ENCODE measurements at regions not wholly inside any gene's neighbourhood (a gene's known extent, or its start where the extent isn't known, plus 50 kb on each side); places are given as distances from the start of the nearest gene placed in this dataset.

- Histone ChIP-seq H3K9ac (ENCODE audit: low read length) (no peak overlapping the region), H4K20me1 (ENCODE audit: insufficient read depth) (no peaks in the 10 kb centered on the region), H3K9me3 (ENCODE audit: control insufficient read depth in 1 of 2, insufficient read depth in 1 of 2, low read depth in 1 of 2, low read length in 2 of 2) (no peaks in the 10 kb centered on the region), H3K9me2 (ENCODE audit: insufficient read depth) (no peaks in the 10 kb centered on the region), H3K79me2 (ENCODE audit: insufficient read depth, low read length) (no peaks in the 10 kb centered on the region), H2AFZ (ENCODE audit: low read depth, low read length, poor library complexity, severe bottlenecking) (no peak overlapping the region), H3K4me1 (ENCODE audit: control insufficient read depth in 1 of 2, insufficient read depth in 2 of 2, low read length in 2 of 2) (peaks cover 0 to 8% of the 10 kb centered on the region in 2 experiments; a peak in 2 of 4 replicates), H3K36me3 (ENCODE audit: control insufficient read depth in 1 of 2, insufficient read depth in 2 of 2, low read length in 2 of 2) (no peaks in the 10 kb centered on the region), H3K27ac (ENCODE audit: low read depth, low read length) (no peak overlapping the region), H3K27me3 (ENCODE audit: insufficient read depth, low read length) (no peaks in the 10 kb centered on the region), H3K4me3 (replicated peaks in 1 of 2; ENCODE audit: low read depth in 1 of 2, low read length in 2 of 2) (no peak overlapping the region), H3K4me2 (ENCODE audit: low read length) (no peak overlapping the region)
- POLR2A ChIA-PET = no interaction called here
- ATAC-seq (no peak), DNase-seq (ENCODE audit: low read depth, low spot score) (no peak)
- TF ChIP-seq, protein P1, sequence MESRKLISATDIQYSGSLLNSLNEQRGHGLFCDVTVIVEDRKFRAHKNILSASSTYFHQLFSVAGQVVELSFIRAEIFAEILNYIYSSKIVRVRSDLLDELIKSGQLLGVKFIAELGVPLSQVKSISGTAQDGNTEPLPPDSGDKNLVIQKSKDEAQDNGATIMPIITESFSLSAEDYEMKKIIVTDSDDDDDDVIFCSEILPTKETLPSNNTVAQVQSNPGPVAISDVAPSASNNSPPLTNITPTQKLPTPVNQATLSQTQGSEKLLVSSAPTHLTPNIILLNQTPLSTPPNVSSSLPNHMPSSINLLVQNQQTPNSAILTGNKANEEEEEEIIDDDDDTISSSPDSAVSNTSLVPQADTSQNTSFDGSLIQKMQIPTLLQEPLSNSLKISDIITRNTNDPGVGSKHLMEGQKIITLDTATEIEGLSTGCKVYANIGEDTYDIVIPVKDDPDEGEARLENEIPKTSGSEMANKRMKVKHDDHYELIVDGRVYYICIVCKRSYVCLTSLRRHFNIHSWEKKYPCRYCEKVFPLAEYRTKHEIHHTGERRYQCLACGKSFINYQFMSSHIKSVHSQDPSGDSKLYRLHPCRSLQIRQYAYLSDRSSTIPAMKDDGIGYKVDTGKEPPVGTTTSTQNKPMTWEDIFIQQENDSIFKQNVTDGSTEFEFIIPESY (IDR thresholded peaks at IDR 0.05; ENCODE audit: extremely low read depth, insufficient replicate concordance, low read length) = no peak
- no peak for TF ChIP-seq ZFX (IDR thresholded peaks at IDR 0.05)
- BruUV-seq (replicated peaks) = no TSS peak
- RAD21 ChIA-PET (ENCODE audit: low non-redundant PET in 1 of 2, low total read pairs in 2 of 2, uncharacterized antibody in 2 of 2, unreplicated experiment in 2 of 2) = no interaction called here
- CTCF ChIA-PET = no interaction called here
- intact Hi-C loops (cut with micrococcal nuclease) = no loop called here
These were observed 418.0 kb upstream of the ID2 start for GRCh38 chr2:8263901-8264300.

- Histone ChIP-seq H4K20me1 (ENCODE audit: insufficient read depth) (no peaks in the 10 kb centered on the region), H3K4me1 (ENCODE audit: control insufficient read depth in 1 of 2, insufficient read depth in 2 of 2, low read length in 2 of 2) (peaks cover 0 to 11% of the 10 kb centered on the region in 2 experiments; a peak in 2 of 4 replicates), H3K4me2 (ENCODE audit: low read length) (no peak overlapping the region), H3K36me3 (ENCODE audit: control insufficient read depth in 1 of 2, insufficient read depth in 2 of 2, low read length in 2 of 2) (no peaks in the 10 kb centered on the region), H3K27ac (ENCODE audit: low read depth, low read length) (no peak overlapping the region), H3K9ac (ENCODE audit: low read length) (no peak overlapping the region), H2AFZ (ENCODE audit: low read depth, low read length, poor library complexity, severe bottlenecking) (no peak overlapping the region), H3K9me2 (ENCODE audit: insufficient read depth) (no peaks in the 10 kb centered on the region), H3K79me2 (ENCODE audit: insufficient read depth, low read length) (no peaks in the 10 kb centered on the region), H3K4me3 (replicated peaks in 1 of 2; ENCODE audit: low read depth in 1 of 2, low read length in 2 of 2) (no peak overlapping the region), H3K9me3 (ENCODE audit: control insufficient read depth in 1 of 2, insufficient read depth in 1 of 2, low read depth in 1 of 2, low read length in 2 of 2) (no peaks in the 10 kb centered on the region), H3K27me3 (ENCODE audit: insufficient read depth, low read length) (no peaks in the 10 kb centered on the region)
- TF ChIP-seq ZNF274 (IDR thresholded peaks at IDR 0.05; ENCODE audit: low read depth, low read length) (no peak), SIN3A (IDR thresholded peaks at IDR 0.05; ENCODE audit: low read depth) (no peak), RAD21 (IDR thresholded peaks at IDR 0.05; ENCODE audit: low read depth) (no peak), CBX3 (IDR thresholded peaks at IDR 0.05; ENCODE audit: low read depth) (no peak), YY1 (IDR thresholded peaks at IDR 0.05; ENCODE audit: extremely low read depth, insufficient replicate concordance, low read depth, low read length) (no peak)
- TF ChIP-seq, protein P2, sequence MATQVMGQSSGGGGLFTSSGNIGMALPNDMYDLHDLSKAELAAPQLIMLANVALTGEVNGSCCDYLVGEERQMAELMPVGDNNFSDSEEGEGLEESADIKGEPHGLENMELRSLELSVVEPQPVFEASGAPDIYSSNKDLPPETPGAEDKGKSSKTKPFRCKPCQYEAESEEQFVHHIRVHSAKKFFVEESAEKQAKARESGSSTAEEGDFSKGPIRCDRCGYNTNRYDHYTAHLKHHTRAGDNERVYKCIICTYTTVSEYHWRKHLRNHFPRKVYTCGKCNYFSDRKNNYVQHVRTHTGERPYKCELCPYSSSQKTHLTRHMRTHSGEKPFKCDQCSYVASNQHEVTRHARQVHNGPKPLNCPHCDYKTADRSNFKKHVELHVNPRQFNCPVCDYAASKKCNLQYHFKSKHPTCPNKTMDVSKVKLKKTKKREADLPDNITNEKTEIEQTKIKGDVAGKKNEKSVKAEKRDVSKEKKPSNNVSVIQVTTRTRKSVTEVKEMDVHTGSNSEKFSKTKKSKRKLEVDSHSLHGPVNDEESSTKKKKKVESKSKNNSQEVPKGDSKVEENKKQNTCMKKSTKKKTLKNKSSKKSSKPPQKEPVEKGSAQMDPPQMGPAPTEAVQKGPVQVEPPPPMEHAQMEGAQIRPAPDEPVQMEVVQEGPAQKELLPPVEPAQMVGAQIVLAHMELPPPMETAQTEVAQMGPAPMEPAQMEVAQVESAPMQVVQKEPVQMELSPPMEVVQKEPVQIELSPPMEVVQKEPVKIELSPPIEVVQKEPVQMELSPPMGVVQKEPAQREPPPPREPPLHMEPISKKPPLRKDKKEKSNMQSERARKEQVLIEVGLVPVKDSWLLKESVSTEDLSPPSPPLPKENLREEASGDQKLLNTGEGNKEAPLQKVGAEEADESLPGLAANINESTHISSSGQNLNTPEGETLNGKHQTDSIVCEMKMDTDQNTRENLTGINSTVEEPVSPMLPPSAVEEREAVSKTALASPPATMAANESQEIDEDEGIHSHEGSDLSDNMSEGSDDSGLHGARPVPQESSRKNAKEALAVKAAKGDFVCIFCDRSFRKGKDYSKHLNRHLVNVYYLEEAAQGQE (IDR thresholded peaks at IDR 0.05; ENCODE audit: low read depth) = no peak
- TF ChIP-seq, protein P1 (IDR thresholded peaks at IDR 0.05; ENCODE audit: extremely low read depth, insufficient replicate concordance, low read length) = no peak
- TF ChIP-seq, protein P3, sequence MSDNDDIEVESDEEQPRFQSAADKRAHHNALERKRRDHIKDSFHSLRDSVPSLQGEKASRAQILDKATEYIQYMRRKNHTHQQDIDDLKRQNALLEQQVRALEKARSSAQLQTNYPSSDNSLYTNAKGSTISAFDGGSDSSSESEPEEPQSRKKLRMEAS (IDR thresholded peaks at IDR 0.05) = no peak
- BruUV-seq (replicated peaks) = no TSS peak
- intact Hi-C loops (cut with micrococcal nuclease) = no loop called here
- ChIA-PET RAD21 (ENCODE audit: low non-redundant PET in 1 of 2, low total read pairs in 2 of 2, uncharacterized antibody in 2 of 2, unreplicated experiment in 2 of 2) (no interaction called here), POLR2A (no interaction called here), CTCF (no interaction called here)
- DNase-seq (ENCODE audit: low read depth, low spot score) (no peak), ATAC-seq (no peak)
These were observed 416.9 kb upstream of the ID2 start for GRCh38 chr2:8264981-8265380.
